Breast epithelium (tissue), 3 donors: ENCODE measurements at regions not wholly inside any gene's neighbourhood (a gene's known extent, or its start where the extent isn't known, plus 50 kb on each side); places are given as distances from the start of the nearest gene placed in this dataset.

Source experiments
- POLR2A ChIP-seq: fragments of 450-650 bp; IDR thresholded peaks from one replicate; pipeline ENCODE4 v1.6.1; 2016; ENCODE audit warnings: antibody characterized with exemption, mild to moderate bottlenecking, moderate library complexity
- TF ChIP-seq, protein P1 (sequence below), 3 donors: fragments of 450-650 bp; IDR thresholded peaks; one replicate each; pipeline ENCODE4 v1.5.1; 2016 to 2017; ENCODE audit warnings: antibody characterized with exemption in 3 of 3, mild to moderate bottlenecking in 3 of 3, moderate library complexity in 3 of 3

DNA sequence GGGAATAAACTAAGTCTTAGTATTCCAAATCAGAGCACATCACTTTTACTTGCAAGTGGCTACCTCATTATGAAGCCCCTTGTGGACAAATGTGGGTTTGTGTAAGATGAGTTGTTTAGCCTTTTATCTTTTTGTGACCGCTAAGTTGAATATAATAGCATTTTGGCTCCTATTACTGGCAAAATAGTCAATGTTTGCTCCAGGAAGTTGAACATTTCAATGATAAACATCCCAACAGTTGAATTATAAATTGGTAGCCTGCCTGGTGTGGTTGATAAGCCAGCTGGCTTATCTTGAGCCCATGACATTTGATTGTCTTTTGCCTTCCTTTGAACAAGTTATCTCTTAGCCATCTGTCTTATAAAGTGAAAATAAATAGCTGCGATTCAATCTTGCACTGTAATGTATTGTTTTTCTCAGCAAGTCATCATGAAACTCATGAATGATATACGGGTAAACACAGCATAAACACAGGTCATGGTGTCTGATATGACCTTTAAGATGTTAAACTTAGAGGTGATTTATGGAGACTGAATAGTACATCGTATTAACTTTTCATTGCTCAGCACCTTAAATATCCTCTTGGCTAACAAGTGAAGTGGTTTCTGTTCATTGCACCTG lies 338.4 kb downstream of the SOCS6 start:
- TF ChIP-seq, protein P1, sequence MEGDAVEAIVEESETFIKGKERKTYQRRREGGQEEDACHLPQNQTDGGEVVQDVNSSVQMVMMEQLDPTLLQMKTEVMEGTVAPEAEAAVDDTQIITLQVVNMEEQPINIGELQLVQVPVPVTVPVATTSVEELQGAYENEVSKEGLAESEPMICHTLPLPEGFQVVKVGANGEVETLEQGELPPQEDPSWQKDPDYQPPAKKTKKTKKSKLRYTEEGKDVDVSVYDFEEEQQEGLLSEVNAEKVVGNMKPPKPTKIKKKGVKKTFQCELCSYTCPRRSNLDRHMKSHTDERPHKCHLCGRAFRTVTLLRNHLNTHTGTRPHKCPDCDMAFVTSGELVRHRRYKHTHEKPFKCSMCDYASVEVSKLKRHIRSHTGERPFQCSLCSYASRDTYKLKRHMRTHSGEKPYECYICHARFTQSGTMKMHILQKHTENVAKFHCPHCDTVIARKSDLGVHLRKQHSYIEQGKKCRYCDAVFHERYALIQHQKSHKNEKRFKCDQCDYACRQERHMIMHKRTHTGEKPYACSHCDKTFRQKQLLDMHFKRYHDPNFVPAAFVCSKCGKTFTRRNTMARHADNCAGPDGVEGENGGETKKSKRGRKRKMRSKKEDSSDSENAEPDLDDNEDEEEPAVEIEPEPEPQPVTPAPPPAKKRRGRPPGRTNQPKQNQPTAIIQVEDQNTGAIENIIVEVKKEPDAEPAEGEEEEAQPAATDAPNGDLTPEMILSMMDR (IDR thresholded peaks at IDR 0.05), result no peak
- no peak for TF ChIP-seq POLR2A
